Ascending aorta (tissue), 2 donors: ENCODE measurements at regions not wholly inside any gene's neighbourhood (a gene's known extent, or its start where the extent isn't known, plus 50 kb on each side); places are given as distances from the start of the nearest gene placed in this dataset.
"Not testable (repeated sequence)": the region's sequence is repeated elsewhere in the genome, so short reads cannot be mapped to it uniquely, and the experiment has no call there.

Experiments
- DNase-seq, 2 donors: peaks; one replicate each; pipeline ENCODE4 v3.0.0-alpha.2; 2019; ENCODE audit warnings: low spot score in 2 of 2
- H3K27ac ChIP-seq, 2 donors: fragments of 200-600 bp; sonication (generic); one replicate each; pipeline ENCODE4 v1.5.1; 2016 to 2017; ENCODE audit warnings: mild to moderate bottlenecking in 1 of 2
- H3K27me3 ChIP-seq: fragments of 200-600 bp; sonication (generic); one replicate; pipeline ENCODE4 v1.5.1; 2017
- H3K36me3 ChIP-seq, 2 donors: fragments of 200-600 bp; sonication (generic); one replicate each; pipeline ENCODE4 v1.5.1; 2016
- H3K4me1 ChIP-seq, 2 donors: fragments of 200-600 bp; sonication (generic); one replicate each; pipeline ENCODE4 v1.5.1; 2016 to 2017; ENCODE audit warnings: mild to moderate bottlenecking in 1 of 2
- H3K4me3 ChIP-seq, 2 donors: fragments of 200-600 bp; sonication (generic); one replicate each; pipeline ENCODE4 v1.5.1; 2016 to 2017; ENCODE audit warnings: mild to moderate bottlenecking in 1 of 2
- H3K9me3 ChIP-seq, 2 donors: fragments of 200-600 bp; sonication (generic); one replicate each; pipeline ENCODE4 v1.5.1; 2016
- intact Hi-C: fragments of 100-400 bp; cut with DNase I; formaldehyde crosslinking; loops from one replicate; pipeline ENCODE4 v1.15.1; 2023
- TF ChIP-seq, protein P1 (sequence below), 3 experiments: fragments of 200-600 bp in 2 of 3; fragments of 450-650 bp in 1 of 3; sonication (generic) in 2 of 3; IDR thresholded peaks; one replicate each; pipeline ENCODE4 v1.5.1; 2016 to 2019; ENCODE audit warnings: antibody characterized with exemption in 3 of 3, mild to moderate bottlenecking in 1 of 3, moderate library complexity in 1 of 3

DNA sequence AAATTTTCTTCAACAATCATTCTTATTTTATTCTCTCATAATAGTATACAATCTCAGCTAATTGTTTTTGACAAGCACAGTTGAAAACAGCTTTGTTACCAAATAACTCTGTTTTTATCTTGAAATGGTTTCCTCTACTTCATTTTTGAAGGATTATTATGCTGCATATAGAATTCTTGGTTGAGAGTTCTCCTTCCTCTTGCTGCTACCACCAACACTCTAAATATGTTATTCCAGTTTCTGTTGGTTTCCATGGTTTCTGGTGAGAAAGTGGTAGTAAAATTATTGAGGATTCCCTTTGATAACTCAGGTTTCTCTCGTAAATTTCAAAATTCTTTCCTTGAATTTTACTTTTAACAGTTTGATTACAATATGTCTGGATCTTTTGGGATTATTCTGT, 1725.9 kb downstream of the PCDH9 start:
- H3K9me3 ChIP-seq = no peaks in the 10 kb centered on the region
- H3K4me3 ChIP-seq = no peak overlapping the region
- no peak overlapping the region for H3K27ac ChIP-seq
- no peaks in the 10 kb centered on the region for H3K4me1 ChIP-seq
- intact Hi-C loops = no loop called here
- H3K27me3 ChIP-seq = no peaks in the 10 kb centered on the region
- DNase-seq = no peak
- TF ChIP-seq, protein P1, sequence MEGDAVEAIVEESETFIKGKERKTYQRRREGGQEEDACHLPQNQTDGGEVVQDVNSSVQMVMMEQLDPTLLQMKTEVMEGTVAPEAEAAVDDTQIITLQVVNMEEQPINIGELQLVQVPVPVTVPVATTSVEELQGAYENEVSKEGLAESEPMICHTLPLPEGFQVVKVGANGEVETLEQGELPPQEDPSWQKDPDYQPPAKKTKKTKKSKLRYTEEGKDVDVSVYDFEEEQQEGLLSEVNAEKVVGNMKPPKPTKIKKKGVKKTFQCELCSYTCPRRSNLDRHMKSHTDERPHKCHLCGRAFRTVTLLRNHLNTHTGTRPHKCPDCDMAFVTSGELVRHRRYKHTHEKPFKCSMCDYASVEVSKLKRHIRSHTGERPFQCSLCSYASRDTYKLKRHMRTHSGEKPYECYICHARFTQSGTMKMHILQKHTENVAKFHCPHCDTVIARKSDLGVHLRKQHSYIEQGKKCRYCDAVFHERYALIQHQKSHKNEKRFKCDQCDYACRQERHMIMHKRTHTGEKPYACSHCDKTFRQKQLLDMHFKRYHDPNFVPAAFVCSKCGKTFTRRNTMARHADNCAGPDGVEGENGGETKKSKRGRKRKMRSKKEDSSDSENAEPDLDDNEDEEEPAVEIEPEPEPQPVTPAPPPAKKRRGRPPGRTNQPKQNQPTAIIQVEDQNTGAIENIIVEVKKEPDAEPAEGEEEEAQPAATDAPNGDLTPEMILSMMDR (IDR thresholded peaks at IDR 0.05) = no peak
- no peaks in the 10 kb centered on the region for H3K36me3 ChIP-seq

DNA sequence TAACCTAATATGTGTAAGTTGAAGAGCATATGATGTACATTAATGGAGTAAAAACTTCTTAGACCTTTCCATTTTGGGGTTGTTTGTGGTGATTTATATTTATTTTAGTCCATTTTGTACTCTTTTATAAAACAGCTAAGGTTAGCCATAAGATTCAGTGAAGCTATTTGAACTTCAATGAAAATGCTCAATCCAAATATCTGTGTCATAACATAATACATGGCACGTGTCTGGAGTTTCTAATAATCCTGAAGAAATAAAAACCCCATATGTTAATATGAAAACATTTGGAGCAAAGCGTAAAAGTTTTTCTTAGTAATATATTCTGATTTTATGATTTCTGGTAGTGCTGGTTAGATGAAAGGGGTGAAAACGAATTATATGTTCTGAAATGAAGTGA, 1729.7 kb downstream of the PCDH9 start:
- Histone ChIP-seq H3K4me1 (no peaks in the 10 kb centered on the region), H3K4me3 (no peak overlapping the region), H3K9me3 (no peaks in the 10 kb centered on the region), H3K27ac (no peak overlapping the region), H3K27me3 (no peaks in the 10 kb centered on the region), H3K36me3 (no peaks in the 10 kb centered on the region)
- intact Hi-C loops = no loop called here
- no peak for DNase-seq
- TF ChIP-seq, protein P1 (IDR thresholded peaks at IDR 0.05) = no peak

DNA sequence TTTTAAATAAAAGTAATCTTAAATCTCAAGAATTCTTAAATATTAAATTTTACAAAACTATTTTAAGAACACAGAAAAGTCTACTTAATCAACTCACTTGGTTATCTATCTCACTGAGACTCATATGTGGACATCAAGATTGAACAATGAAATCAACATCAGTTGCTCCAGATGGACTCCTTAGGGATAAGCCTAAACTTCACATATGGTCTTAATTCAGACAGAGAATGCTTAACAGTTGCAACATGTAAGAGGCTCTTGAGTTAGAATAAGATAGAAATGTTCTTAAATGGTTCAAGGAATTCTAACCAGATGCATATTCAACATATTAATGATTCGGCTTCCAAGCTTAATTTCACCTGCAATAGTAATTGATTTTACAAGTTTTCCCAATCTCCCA, 1730.9 kb downstream of the PCDH9 start:
- Histone ChIP-seq H3K4me1 (no peaks in the 10 kb centered on the region), H3K27me3 (no peaks in the 10 kb centered on the region), H3K9me3 (no peaks in the 10 kb centered on the region), H3K36me3 (no peaks in the 10 kb centered on the region), H3K4me3 (no peak overlapping the region), H3K27ac (no peak overlapping the region)
- TF ChIP-seq, protein P1 (IDR thresholded peaks at IDR 0.05) = no peak
- intact Hi-C loops = no loop called here
- no peak for DNase-seq

DNA sequence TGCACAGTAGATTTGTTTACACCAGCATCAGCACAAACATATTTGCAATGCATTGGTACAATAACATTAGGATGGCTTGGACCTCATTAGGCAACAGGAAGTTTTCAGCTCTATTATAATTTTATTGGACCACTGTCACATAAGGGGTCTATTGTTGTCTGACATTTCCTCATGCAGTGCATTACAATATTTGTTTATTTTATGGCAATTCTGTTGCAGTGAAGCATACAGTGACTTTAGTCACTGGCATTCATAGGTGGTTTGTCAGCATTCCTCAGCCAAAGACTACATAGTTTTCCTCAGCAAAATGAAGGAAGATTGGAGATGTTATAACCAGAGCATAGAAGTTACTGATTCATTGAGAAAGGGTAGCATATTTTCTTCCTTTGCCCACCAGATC, 1732.9 kb downstream of the PCDH9 start:
- H3K27ac ChIP-seq = no peak overlapping the region
- no peak for DNase-seq
- H3K27me3 ChIP-seq = no peaks in the 10 kb centered on the region
- intact Hi-C loops = no loop called here
- H3K4me3 ChIP-seq = no peak overlapping the region
- no peaks in the 10 kb centered on the region for H3K36me3 ChIP-seq
- no peaks in the 10 kb centered on the region for H3K9me3 ChIP-seq
- TF ChIP-seq, protein P1 (IDR thresholded peaks at IDR 0.05) = no peak
- no peaks in the 10 kb centered on the region for H3K4me1 ChIP-seq

DNA sequence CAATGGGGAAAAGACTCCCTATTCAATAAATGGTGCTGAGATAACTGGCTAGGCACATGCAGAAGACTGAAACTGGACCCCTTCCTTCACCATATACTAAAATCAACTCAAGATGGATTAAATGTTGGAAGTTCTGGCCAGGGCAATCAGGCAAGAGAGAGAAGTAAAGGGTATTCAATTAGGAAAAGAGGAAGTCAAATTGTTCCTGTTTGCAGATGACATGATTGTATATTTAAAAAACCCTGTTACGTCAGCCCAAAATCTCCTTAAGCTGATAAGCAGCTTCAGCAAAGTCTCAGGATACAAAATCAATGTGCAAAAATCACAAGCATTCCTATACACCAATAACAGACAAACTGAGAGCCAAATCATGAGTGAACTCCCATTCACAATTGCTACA, 1739.4 kb downstream of the PCDH9 start:
- H3K4me1 ChIP-seq, H3K27me3 ChIP-seq, DNase-seq, H3K27ac ChIP-seq, intact Hi-C loops, H3K4me3 ChIP-seq, H3K36me3 ChIP-seq, H3K9me3 ChIP-seq: not testable (repeated sequence)

DNA sequence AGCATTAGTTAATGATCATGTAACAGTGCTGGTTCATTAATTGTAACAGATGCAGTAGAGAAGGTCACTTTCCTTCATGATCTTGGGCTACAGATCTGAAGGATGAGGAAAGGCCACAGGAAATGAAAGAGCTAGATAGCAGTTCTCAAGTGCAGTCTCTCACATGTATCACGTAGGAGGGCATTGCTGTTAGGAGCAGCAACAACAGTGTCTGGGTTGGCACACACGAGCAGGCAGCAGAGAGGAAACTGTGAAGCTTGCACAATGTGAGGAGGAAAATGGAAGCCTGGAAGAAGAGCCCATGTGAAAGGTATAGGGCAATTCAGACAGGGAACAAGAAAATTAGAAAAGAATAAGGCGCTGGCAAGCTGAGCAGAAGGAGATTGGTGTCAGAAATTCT, 1741.5 kb downstream of the PCDH9 start:
- Histone ChIP-seq H3K4me3 (no peak overlapping the region), H3K27me3 (no peaks in the 10 kb centered on the region), H3K36me3 (no peaks in the 10 kb centered on the region), H3K4me1 (no peaks in the 10 kb centered on the region), H3K9me3 (no peaks in the 10 kb centered on the region), H3K27ac (no peak overlapping the region)
- TF ChIP-seq, protein P1 (IDR thresholded peaks at IDR 0.05) = no peak
- intact Hi-C loops = no loop called here
- DNase-seq = no peak
